ENCODE measurements at regions not wholly inside any gene's neighbourhood (a gene's known extent, or its start where the extent isn't known, plus 50 kb on each side); places are given as distances from the start of the nearest gene placed in this dataset.
A peak's percentile ranks its signal among the peaks of the same experiment; 100 is the strongest.
"Not testable (repeated sequence)": the region's sequence is repeated elsewhere in the genome, so short reads cannot be mapped to it uniquely, and the experiment has no call there.

DNA sequence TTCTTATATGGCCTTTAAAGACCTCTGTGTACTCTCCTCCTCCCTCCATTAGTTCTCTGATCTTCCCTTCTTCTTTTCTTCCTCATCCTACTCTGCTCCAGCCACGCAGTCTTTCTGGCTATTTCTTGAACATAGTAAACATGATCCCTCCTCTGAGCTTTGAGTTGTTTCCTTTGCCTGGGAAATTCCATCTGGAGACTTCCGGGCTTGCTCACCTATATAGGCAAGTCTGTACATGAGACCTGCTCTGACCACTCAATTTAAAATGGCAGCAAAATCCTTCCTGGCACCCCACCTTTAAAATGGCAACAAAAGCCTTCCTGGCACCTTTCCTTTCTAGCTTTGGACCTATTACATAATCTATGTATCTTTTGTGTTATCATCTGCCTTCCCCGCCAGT lies 94.4 kb downstream of the SPDYE17 start:
- H3K36me3 Mint-ChIP-seq (ENCODE audit: low read depth); H3K27ac Mint-ChIP-seq; H3K4me3 Mint-ChIP-seq; ATAC-seq (ENCODE audit: low read depth); H3K4me1 Mint-ChIP-seq; intact Hi-C loops (cut with micrococcal nuclease); CTCF ChIA-PET; DNase-seq; POLR2A ChIA-PET; H3K9me3 Mint-ChIP-seq: not testable (repeated sequence)
- H3K27me3 Mint-ChIP-seq = peaks cover 14% of the 10 kb centered on the region

DNA sequence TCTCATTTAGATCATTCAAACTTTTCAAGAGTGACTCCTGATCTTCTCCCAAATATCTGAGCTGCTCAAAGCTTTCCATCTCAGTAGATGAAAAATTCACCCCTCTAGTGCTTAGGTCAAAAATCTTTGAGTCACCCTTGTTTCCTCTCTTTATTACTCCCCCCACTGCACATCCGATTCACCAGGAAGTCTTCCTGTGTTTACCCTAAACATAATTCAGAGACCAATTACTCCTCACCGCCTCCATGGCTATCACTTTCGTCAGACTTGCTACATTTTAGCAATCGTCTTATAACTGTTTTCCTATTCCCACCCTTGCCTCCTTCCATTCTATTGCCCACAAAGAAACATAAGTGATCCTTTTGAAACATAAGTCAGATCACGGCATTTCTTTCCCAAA lies 94.8 kb downstream of the SPDYE17 start:
- CTCF ChIA-PET; ATAC-seq (ENCODE audit: low read depth); H3K4me1 Mint-ChIP-seq; intact Hi-C loops (cut with micrococcal nuclease); DNase-seq; H3K27ac Mint-ChIP-seq; H3K9me3 Mint-ChIP-seq; POLR2A ChIA-PET; H3K36me3 Mint-ChIP-seq (ENCODE audit: low read depth); H3K4me3 Mint-ChIP-seq: not testable (repeated sequence)
- H3K27me3 Mint-ChIP-seq = peaks cover 14% of the 10 kb centered on the region

GRCh38 chr7:76936346-76936745 lies 95.8 kb downstream of the SPDYE17 start:
- POLR2A ChIA-PET; CTCF ChIA-PET; intact Hi-C loops (cut with micrococcal nuclease); H3K36me3 Mint-ChIP-seq (ENCODE audit: low read depth); DNase-seq; H3K9me3 Mint-ChIP-seq; H3K4me1 Mint-ChIP-seq; H3K4me3 Mint-ChIP-seq; H3K27ac Mint-ChIP-seq: not testable (repeated sequence)
- H3K27me3 Mint-ChIP-seq = peaks cover 14% of the 10 kb centered on the region
- peak; percentile 61 for ATAC-seq (ENCODE audit: low read depth)

DNA sequence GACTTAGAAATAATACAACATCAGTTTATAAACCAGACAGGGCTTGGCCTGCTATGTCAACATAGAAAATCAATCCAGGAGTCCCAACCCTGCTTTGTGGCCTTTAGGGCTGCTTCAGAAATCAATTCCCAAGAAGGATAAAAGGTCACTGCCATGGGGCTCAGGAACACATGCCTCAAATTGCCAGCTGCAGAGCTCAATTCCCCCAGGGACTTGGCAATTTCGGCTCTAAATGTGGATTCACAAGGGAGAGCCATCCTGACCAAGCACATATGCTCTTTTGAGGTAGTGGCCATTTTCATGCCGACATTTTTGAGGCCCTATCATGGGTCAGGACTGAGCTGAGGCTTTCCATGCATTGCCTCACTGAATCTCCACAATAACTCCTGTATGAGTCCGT lies 97.5 kb downstream of the SPDYE17 start:
- not testable (repeated sequence) for H3K27ac Mint-ChIP-seq

DNA sequence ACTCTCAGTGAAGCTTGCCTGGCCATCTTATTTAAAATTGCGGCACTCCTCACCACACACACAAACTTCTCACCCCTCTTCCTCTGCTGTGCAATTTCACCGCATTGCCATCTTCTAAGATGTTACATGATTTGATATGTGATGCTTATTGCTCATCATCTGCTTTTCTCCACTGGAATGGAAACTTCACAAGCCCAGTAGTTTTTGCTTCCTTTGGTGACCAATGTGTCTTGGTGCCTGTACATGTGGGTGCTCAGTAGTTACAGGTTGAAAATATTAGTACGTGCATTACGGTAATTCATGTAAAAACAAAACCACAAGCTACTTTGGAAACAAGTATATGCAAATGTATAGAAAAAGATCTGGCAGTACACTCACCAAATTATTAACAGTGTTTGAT lies 99.2 kb downstream of the SPDYE17 start:
- H3K27ac Mint-ChIP-seq; H3K4me3 Mint-ChIP-seq; H3K36me3 Mint-ChIP-seq (ENCODE audit: low read depth); POLR2A ChIA-PET; DNase-seq; ATAC-seq (ENCODE audit: low read depth); H3K4me1 Mint-ChIP-seq; intact Hi-C loops (cut with micrococcal nuclease); CTCF ChIA-PET; H3K9me3 Mint-ChIP-seq: not testable (repeated sequence)
- H3K27me3 Mint-ChIP-seq = peaks cover 17% of the 10 kb centered on the region

More for the DNA sequence above, 97.5 kb downstream of the SPDYE17 start:
- DNase-seq; H3K4me3 Mint-ChIP-seq; ATAC-seq (ENCODE audit: low read depth); CTCF ChIA-PET; H3K4me1 Mint-ChIP-seq; POLR2A ChIA-PET; H3K9me3 Mint-ChIP-seq; H3K36me3 Mint-ChIP-seq (ENCODE audit: low read depth); intact Hi-C loops (cut with micrococcal nuclease): not testable (repeated sequence)
- peaks cover 17% of the 10 kb centered on the region for H3K27me3 Mint-ChIP-seq

DNA sequence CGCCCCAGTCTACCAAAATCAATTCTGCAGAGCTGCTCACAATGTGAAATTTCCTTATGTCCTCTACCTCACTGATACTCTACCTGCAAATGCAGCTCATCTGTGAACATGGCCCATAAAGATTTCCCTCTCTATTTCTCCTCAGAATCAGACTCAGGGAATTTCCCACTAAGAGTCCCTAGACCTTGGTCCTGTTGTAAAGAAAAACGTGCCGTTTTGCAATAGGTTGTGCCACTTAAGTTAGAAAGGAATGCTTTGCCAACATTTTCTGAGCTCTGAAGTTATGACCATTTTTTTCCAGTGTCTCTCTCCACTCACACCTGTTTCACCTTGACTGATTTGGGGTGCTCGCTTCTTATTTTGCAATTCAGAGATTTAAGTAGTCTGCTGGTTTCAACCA lies 100.7 kb downstream of the SPDYE17 start:
- ATAC-seq (ENCODE audit: low read depth); intact Hi-C loops (cut with micrococcal nuclease); POLR2A ChIA-PET; CTCF ChIA-PET; H3K9me3 Mint-ChIP-seq; H3K36me3 Mint-ChIP-seq (ENCODE audit: low read depth); H3K27ac Mint-ChIP-seq; DNase-seq; H3K4me3 Mint-ChIP-seq; H3K4me1 Mint-ChIP-seq: not testable (repeated sequence)
- H3K27me3 Mint-ChIP-seq = peaks cover 11% of the 10 kb centered on the region

- H3K27me3 Mint-ChIP-seq; H3K27ac Mint-ChIP-seq; H3K9me3 Mint-ChIP-seq; H3K4me1 Mint-ChIP-seq; H3K4me3 Mint-ChIP-seq; ATAC-seq (ENCODE audit: low read depth); POLR2A ChIA-PET; H3K36me3 Mint-ChIP-seq (ENCODE audit: low read depth); intact Hi-C loops (cut with micrococcal nuclease); CTCF ChIA-PET; DNase-seq: not testable (repeated sequence)
Observed at GRCh38 chr7:76930416-76930815, 101.7 kb downstream of the SPDYE17 start.

DNA sequence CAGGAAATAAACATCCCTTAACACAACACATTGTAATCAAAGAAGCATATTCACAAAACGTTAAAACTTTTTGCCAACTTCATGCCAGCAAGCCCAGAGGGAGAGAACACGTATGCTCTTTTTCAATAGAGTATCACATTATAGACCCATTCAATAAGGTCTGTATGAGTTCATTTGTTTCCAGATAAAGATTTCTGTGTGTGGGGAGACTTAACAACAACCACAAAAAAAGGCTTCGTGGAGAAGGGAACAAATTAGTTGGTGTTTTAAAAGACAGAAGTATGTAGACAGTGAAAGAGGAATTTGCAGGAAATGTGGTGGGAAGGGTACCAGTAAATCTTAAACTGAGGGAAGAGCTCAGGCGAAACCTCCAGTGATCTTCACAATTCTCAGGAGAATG lies 103.4 kb downstream of the SPDYE17 start:
- intact Hi-C loops (cut with micrococcal nuclease); H3K4me3 Mint-ChIP-seq: not testable (repeated sequence)

DNA sequence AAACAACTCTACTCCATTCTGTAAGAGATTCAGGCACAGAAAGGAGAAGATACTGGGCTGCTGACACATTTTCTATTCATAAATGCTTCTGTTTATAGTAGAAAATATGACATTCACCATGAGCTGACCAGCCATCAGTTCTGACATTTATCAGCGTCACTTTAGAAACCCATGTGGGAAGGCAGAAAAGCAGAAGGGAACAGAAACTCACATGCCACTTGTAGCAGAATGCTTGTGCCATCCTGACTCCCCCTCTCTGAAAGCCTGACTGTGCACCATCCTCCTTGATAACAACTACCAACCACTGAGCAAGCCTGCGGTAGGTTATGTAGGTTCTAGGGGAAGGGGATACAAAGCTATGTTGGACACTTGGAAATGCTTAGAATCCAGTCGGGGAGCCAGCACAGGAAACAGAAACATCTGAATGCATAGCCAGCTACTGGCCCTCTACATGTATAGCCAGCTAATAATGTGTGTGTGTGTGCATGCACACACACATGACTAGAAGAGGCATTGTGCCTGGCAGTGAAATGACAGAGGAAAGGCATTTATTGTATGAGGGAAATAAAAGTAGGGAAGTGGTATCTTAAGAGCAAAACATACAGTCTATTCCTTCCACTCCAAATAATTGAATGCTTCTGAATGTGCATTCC lies 104.3 kb downstream of the SPDYE17 start:
- H3K36me3 Mint-ChIP-seq (ENCODE audit: low read depth); H3K4me1 Mint-ChIP-seq; ATAC-seq (ENCODE audit: low read depth); H3K27me3 Mint-ChIP-seq; POLR2A ChIA-PET; intact Hi-C loops (cut with micrococcal nuclease); CTCF ChIA-PET; DNase-seq; H3K9me3 Mint-ChIP-seq; H3K4me3 Mint-ChIP-seq; H3K27ac Mint-ChIP-seq: not testable (repeated sequence)

More for the DNA sequence above, 103.4 kb downstream of the SPDYE17 start:
- POLR2A ChIA-PET; ATAC-seq (ENCODE audit: low read depth); H3K4me1 Mint-ChIP-seq; H3K27ac Mint-ChIP-seq; H3K27me3 Mint-ChIP-seq; CTCF ChIA-PET; DNase-seq; H3K36me3 Mint-ChIP-seq (ENCODE audit: low read depth); H3K9me3 Mint-ChIP-seq: not testable (repeated sequence)

- ATAC-seq (ENCODE audit: low read depth); H3K36me3 Mint-ChIP-seq (ENCODE audit: low read depth); CTCF ChIA-PET; POLR2A ChIA-PET; H3K27ac Mint-ChIP-seq; DNase-seq; intact Hi-C loops (cut with micrococcal nuclease); H3K27me3 Mint-ChIP-seq; H3K9me3 Mint-ChIP-seq; H3K4me3 Mint-ChIP-seq; H3K4me1 Mint-ChIP-seq: not testable (repeated sequence)
Observed at GRCh38 chr7:76926416-76926815, 105.7 kb downstream of the SPDYE17 start.

DNA sequence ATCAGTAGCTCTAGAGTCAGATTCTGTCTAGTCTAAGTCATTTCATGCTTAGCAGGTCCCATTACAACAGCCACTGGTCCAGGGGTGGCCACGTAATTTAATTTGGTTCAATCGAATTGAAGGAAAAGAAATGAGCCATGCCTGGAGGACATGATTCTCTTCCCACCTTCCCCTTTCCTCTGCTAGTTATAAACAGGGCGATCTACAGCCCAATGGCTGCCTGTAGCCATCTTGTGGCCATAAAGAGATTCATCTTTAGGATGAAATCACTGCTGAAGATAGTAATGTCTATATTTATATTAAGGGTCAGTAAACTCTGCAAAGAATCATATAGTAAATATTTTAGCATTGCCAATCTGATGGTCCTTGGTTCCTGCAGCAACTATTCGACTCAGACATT lies 107.4 kb downstream of the SPDYE17 start:
- DNase-seq; ATAC-seq (ENCODE audit: low read depth); H3K4me3 Mint-ChIP-seq; CTCF ChIA-PET; H3K36me3 Mint-ChIP-seq (ENCODE audit: low read depth); H3K9me3 Mint-ChIP-seq; H3K27ac Mint-ChIP-seq; H3K27me3 Mint-ChIP-seq; H3K4me1 Mint-ChIP-seq; intact Hi-C loops (cut with micrococcal nuclease); POLR2A ChIA-PET: not testable (repeated sequence)

DNA sequence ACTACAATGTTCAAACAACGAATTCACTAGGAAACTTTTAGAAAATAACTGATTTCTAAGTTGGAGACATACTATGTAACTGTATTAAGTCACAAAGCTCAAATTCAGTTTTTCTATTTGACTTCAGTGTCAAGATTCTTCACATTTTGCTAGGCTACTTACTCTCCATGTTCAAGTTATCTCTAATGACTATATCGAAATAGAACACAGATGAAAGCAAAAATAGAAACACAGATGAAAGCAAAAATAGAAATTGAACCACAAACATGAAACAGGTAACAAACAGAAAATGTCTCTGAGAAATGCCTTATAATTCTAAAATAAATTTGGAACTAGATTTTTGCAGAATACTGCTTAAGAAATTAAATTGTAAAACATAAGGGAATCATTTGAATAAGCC lies 113.5 kb downstream of the SPDYE17 start:
- CTCF ChIA-PET; ATAC-seq (ENCODE audit: low read depth); POLR2A ChIA-PET; H3K27me3 Mint-ChIP-seq; H3K4me3 Mint-ChIP-seq; DNase-seq; H3K9me3 Mint-ChIP-seq; H3K27ac Mint-ChIP-seq; intact Hi-C loops (cut with micrococcal nuclease); H3K4me1 Mint-ChIP-seq; H3K36me3 Mint-ChIP-seq (ENCODE audit: low read depth): not testable (repeated sequence)

- H3K27ac Mint-ChIP-seq; H3K9me3 Mint-ChIP-seq; H3K4me3 Mint-ChIP-seq; H3K36me3 Mint-ChIP-seq (ENCODE audit: low read depth); DNase-seq; H3K27me3 Mint-ChIP-seq; CTCF ChIA-PET; POLR2A ChIA-PET; H3K4me1 Mint-ChIP-seq; intact Hi-C loops (cut with micrococcal nuclease): not testable (repeated sequence)
- peak; percentile 50 for ATAC-seq (ENCODE audit: low read depth)
Observed at GRCh38 chr7:76914361-76914760, 117.8 kb downstream of the SPDYE17 start.

Measured in activated B cell treated with CpG ODN at 0.5 μM for 24 hours (primary cell).